ENCODE measurements at regions not wholly inside any gene's neighbourhood (a gene's known extent, or its start where the extent isn't known, plus 50 kb on each side); places are given as distances from the start of the nearest gene placed in this dataset.

DNA sequence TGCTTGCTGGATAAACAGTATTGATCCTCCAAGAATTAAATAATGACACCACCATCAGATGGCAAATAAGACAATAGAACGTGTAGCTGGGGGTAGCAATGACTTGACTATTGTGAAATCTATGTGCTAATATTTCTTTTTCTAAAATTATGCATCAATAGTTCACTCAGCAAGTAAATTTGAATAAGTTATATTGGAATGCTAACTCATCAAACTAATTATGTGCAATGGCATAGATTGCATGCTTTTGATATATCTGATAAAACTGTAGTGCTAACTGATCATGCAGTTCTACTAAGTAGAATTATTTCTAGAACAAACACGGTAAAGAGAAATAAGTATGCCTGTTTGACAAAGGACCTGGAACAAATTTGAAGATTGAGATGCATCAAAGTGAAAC is 474.4 kb downstream of the NOVA1 start:
- ATAC-seq (ENCODE audit: low FRiP score) (no peak), DNase-seq (ENCODE audit: low spot score) (no peak)

GRCh38 chr14:26121181-26121580 is 476.7 kb downstream of the NOVA1 start:
- TF ChIP-seq CTCF (IDR thresholded peaks at IDR 0.05) = no peak
- no peak for DNase-seq (ENCODE audit: low spot score)
- no peak for ATAC-seq (ENCODE audit: low FRiP score)

More for the DNA sequence above, 474.4 kb downstream of the NOVA1 start:
- TF ChIP-seq CTCF (IDR thresholded peaks at IDR 0.05) = no peak

- DNase-seq (ENCODE audit: low spot score) (no peak), ATAC-seq (ENCODE audit: low FRiP score) (no peak)
- TF ChIP-seq CTCF (IDR thresholded peaks at IDR 0.05) = no peak
Observed at GRCh38 chr14:26113911-26114640, 483.8 kb downstream of the NOVA1 start.

DNA sequence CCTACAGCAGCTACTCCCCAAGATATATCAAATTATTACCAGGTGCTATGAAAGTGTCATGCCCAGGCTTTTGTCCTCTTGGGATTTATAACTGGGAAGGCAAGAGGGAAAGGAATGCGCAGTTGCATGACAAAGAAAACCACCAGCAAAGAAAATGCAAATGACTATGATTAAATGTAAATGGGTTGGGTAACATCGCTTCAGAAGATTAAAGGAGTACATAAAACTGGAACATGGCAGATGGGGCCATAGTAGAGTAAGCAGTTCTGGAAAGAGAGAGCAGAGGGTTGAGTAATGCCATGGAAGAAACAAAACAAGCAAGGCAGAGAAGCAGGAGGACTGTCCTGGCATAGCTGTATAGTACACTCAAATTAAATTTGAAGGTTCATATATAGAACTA is 493.1 kb downstream of the NOVA1 start:
- DNase-seq (ENCODE audit: low spot score) (no peak), ATAC-seq (ENCODE audit: low FRiP score) (no peak)
- no peak for TF ChIP-seq CTCF (IDR thresholded peaks at IDR 0.05)

- TF ChIP-seq CTCF (IDR thresholded peaks at IDR 0.05) = no peak
- ATAC-seq (ENCODE audit: low FRiP score) = no peak
- no peak for DNase-seq (ENCODE audit: low spot score)
Observed at GRCh38 chr14:26097852-26098251, 500.0 kb downstream of the NOVA1 start.

DNA sequence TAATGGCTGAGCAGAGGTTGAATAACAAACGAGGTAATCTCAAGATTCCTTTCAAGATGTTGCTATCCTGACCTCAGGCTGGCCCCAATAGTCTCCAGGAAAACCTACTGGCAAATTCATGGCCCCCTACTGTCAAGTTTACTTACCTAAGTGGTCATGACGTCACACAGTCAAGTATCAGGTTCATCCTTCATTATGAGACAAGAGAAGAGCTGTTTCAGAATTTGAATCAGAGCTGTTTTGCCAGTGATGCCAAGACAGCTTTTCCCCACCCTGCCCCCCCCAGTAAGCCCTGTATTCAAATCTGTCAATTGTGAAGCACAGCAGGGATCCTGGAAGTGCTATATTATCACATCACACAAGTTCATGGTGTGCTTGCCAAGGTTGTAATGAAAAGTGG is 509.6 kb downstream of the NOVA1 start:
- DNase-seq (ENCODE audit: low spot score) (no peak), ATAC-seq (ENCODE audit: low FRiP score) (no peak)
- no peak for TF ChIP-seq CTCF (IDR thresholded peaks at IDR 0.05)

DNA sequence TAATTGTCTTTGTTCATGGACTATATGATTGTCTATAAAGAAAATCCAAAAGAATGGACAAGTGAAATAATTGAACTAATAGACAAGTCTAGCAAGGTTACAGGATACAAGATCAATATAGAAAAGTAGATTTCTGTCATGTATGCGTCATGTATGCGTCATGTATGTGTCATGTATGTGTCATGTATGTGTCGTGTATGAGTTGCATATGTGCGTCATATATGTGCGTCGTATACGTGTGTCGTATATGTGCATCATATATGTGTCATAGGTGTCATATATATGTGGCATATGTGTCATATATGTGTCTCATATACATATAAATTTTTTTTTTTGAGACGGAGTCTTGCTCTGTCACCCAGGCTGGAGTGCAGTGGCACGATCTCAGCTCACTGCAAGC is 516.8 kb downstream of the NOVA1 start:
- no peak for DNase-seq (ENCODE audit: low spot score)
- ATAC-seq (ENCODE audit: low FRiP score) = no peak

More for the DNA sequence above, 516.8 kb downstream of the NOVA1 start:
- no peak for TF ChIP-seq CTCF (IDR thresholded peaks at IDR 0.05)

Data from omental fat pad (tissue), 3 donors.